H1 (cell line): ENCODE measurements at regions not wholly inside any gene's neighbourhood (a gene's known extent, or its start where the extent isn't known, plus 50 kb on each side); places are given as distances from the start of the nearest gene placed in this dataset.

ENCODE experiments used
- CTCF ChIA-PET: fragments of 300-600 bp; sonication (Branson Sonifier 250); formaldehyde crosslinking; loops from one replicate; lab custom pipeline; 2021; ENCODE audit not compliant: partially characterized antibody; lab: Charles Lee
- POLR2A ChIA-PET: fragments of 300-600 bp; sonication (Branson Sonifier 250); formaldehyde crosslinking; loops from one replicate; lab custom pipeline; 2021; ENCODE audit warnings: inconsistent platforms; ENCODE audit not compliant: partially characterized antibody; lab: Charles Lee
- DNase-seq, 2 experiments: peaks; one replicate each; pipeline versions ENCODE4 v3.0.0 to v3.0.0-alpha.2; 2010 to 2022; ENCODE audit warnings: low spot score in 2 of 2, low read depth in 1 of 2, mixed read lengths in 1 of 2
- FAIRE-seq: peaks from 2 replicates; lab custom pipeline; 2011; peaks lifted over from hg19 to GRCh38; lab: Jason Lieb, UNC
- H2AFZ ChIP-seq: 2 replicates; pipeline ENCODE4 v1.8.1; 2012; ENCODE audit warnings: low read length, inconsistent platforms
- H2AK5ac ChIP-seq: 2 replicates; pipeline ENCODE4 v1.6.1; 2013; ENCODE audit warnings: low read depth, low read length
- H2BK120ac ChIP-seq: replicated peaks from 2 replicates; pipeline ENCODE3; 2013; ENCODE audit warnings: low read depth, low read length, inconsistent platforms
- H2BK12ac ChIP-seq: 2 replicates; pipeline ENCODE4 v1.6.1; 2013; ENCODE audit warnings: low read depth, low read length
- H2BK15ac ChIP-seq: 2 replicates; pipeline ENCODE4 v1.6.1; 2013; ENCODE audit warnings: low read length
- H2BK20ac ChIP-seq: 2 replicates; pipeline ENCODE4 v1.6.1; 2013; ENCODE audit warnings: low read length
- H2BK5ac ChIP-seq: 2 replicates; pipeline ENCODE4 v1.6.1; 2013; ENCODE audit warnings: low read depth, low read length
- H3K14ac ChIP-seq: 2 replicates; pipeline ENCODE4 v1.6.1; 2013; ENCODE audit warnings: inconsistent platforms; ENCODE audit not compliant: insufficient read length
- H3K18ac ChIP-seq: 2 replicates; pipeline ENCODE4 v1.6.1; 2013; ENCODE audit warnings: low read length; ENCODE audit errors: extremely low read depth
- H3K23ac ChIP-seq: 2 replicates; pipeline ENCODE4 v1.6.1; 2013; ENCODE audit warnings: inconsistent platforms; ENCODE audit not compliant: insufficient read length
- H3K23me2 ChIP-seq: 2 replicates; pipeline ENCODE4 v1.6.1; 2013; ENCODE audit warnings: low read depth, low read length
- H3K27ac ChIP-seq: 2 replicates; pipeline ENCODE4 v1.6.1; 2011; ENCODE audit warnings: low read depth, low read length, inconsistent platforms
- H3K27me3 ChIP-seq, 4 experiments: replicated peaks in 1 of 4; 1 replicate in 1 of 4; 2 replicates in 3 of 4; pipeline versions ENCODE4 v1.6.1 to v1.8.1; 2011 to 2013; ENCODE audit warnings: low read length in 3 of 4, mild to moderate bottlenecking in 3 of 4, inconsistent platforms in 2 of 4, mixed read lengths in 2 of 4, moderate library complexity in 1 of 4; ENCODE audit not compliant: control insufficient read depth in 3 of 4, insufficient read depth in 3 of 4; ENCODE audit errors: extremely low read depth in 1 of 4
- H3K36me3 ChIP-seq, 4 experiments: 2 replicates each; pipeline versions ENCODE4 v1.6.1 to v1.8.1; 2011 to 2013; ENCODE audit warnings: mild to moderate bottlenecking in 4 of 4, low read length in 3 of 4, moderate library complexity in 2 of 4, control low read depth in 1 of 4, inconsistent platforms in 1 of 4; ENCODE audit not compliant: insufficient read depth in 4 of 4, control insufficient read depth in 2 of 4
- H3K4ac ChIP-seq: replicated peaks from 2 replicates; pipeline ENCODE3; 2013; ENCODE audit warnings: low read length, low read depth, mixed read lengths, inconsistent platforms; ENCODE audit not compliant: insufficient read length
- H3K4me1 ChIP-seq, 4 experiments: replicated peaks in 1 of 4; 1 replicate in 1 of 4; 2 replicates in 3 of 4; pipeline versions ENCODE4 v1.6.1 to v1.8.1; 2011 to 2013; ENCODE audit warnings: low read length in 3 of 4, inconsistent platforms in 2 of 4, mixed read lengths in 1 of 4; ENCODE audit not compliant: insufficient read depth in 4 of 4, control insufficient read depth in 3 of 4
- H3K4me2 ChIP-seq, 2 experiments: 2 replicates each; pipeline versions ENCODE4 v1.6.1 to v1.8.1; 2011 to 2013; ENCODE audit warnings: low read depth in 2 of 2, low read length in 2 of 2, control low read depth in 1 of 2, inconsistent platforms in 1 of 2, mild to moderate bottlenecking in 1 of 2; ENCODE audit not compliant: insufficient read depth in 1 of 2
- H3K4me3 ChIP-seq, 4 experiments: fragments of 200-600, 300-600 bp in 1 of 4; sonication (generic), shearing (Covaris generic), sonication (Bioruptor Twin) in 1 of 4; 2 replicates each; pipeline versions ENCODE4 v1.5.1 to v1.8.1; 2011 to 2016; ENCODE audit warnings: low read length in 4 of 4, low read depth in 3 of 4, control low read depth in 2 of 4, inconsistent platforms in 2 of 4, mild to moderate bottlenecking in 2 of 4, mixed read lengths in 1 of 4, moderate library complexity in 1 of 4; ENCODE audit not compliant: insufficient read depth in 2 of 4; ENCODE audit errors: extremely low read depth in 1 of 4
- H3K56ac ChIP-seq: replicated peaks from 2 replicates; pipeline ENCODE3; 2013; ENCODE audit warnings: low read depth, mild to moderate bottlenecking, mixed read lengths, low read length, inconsistent platforms; ENCODE audit not compliant: insufficient read length
- H3K79me1 ChIP-seq: 2 replicates; pipeline ENCODE4 v1.6.1; 2013; ENCODE audit warnings: low read depth, low read length, control low read depth
- H3K79me2 ChIP-seq, 2 experiments: 2 replicates each; pipeline versions ENCODE4 v1.6.1 to v1.8.1; 2012 to 2013; ENCODE audit warnings: low read length in 2 of 2, mild to moderate bottlenecking in 2 of 2, inconsistent platforms in 1 of 2; ENCODE audit not compliant: insufficient read depth in 2 of 2, control insufficient read depth in 1 of 2
- H3K9ac ChIP-seq, 4 experiments: replicated peaks in 1 of 4; 1 replicate in 1 of 4; 2 replicates in 3 of 4; pipeline versions ENCODE4 v1.6.1 to v1.8.1; 2011 to 2013; ENCODE audit warnings: low read depth in 3 of 4, low read length in 3 of 4, control low read depth in 2 of 4, mild to moderate bottlenecking in 2 of 4, moderate library complexity in 2 of 4, inconsistent platforms in 1 of 4; ENCODE audit errors: extremely low read depth in 1 of 4
- H3K9me3 ChIP-seq, 2 experiments: 2 replicates each; pipeline versions ENCODE4 v1.6.1 to v1.8.1; 2012 to 2013; ENCODE audit warnings: mild to moderate bottlenecking in 2 of 2, moderate library complexity in 2 of 2, control low read depth in 1 of 2, inconsistent platforms in 1 of 2, low read depth in 1 of 2, low read length in 1 of 2, mixed read lengths in 1 of 2; ENCODE audit not compliant: insufficient read depth in 2 of 2
- H4K20me1 ChIP-seq, 2 experiments: replicated peaks in 1 of 2; 2 replicates each; pipeline versions ENCODE3 to v1.8.1; 2011 to 2013; ENCODE audit warnings: inconsistent platforms in 2 of 2, low read length in 2 of 2, mild to moderate bottlenecking in 1 of 2; ENCODE audit not compliant: insufficient read depth in 2 of 2, control insufficient read depth in 1 of 2
- H4K5ac ChIP-seq: 2 replicates; pipeline ENCODE4 v1.6.1; 2013; ENCODE audit warnings: low read length, low read depth, mixed read lengths, inconsistent platforms; ENCODE audit not compliant: insufficient read length
- H4K8ac ChIP-seq: 2 replicates; pipeline ENCODE4 v1.8.0; 2013; ENCODE audit warnings: mild to moderate bottlenecking, moderate library complexity, low read length, inconsistent platforms; ENCODE audit not compliant: insufficient read depth; ENCODE audit errors: extremely low read depth
- H4K91ac ChIP-seq: replicated peaks from 2 replicates; pipeline ENCODE3; 2013; ENCODE audit warnings: low read length, mixed read lengths, inconsistent platforms; ENCODE audit not compliant: insufficient read length
- BRCA1 ChIP-seq: IDR thresholded peaks from 2 replicates; pipeline ENCODE4 v1.6.1; 2012; ENCODE audit warnings: low read depth, low read length, improper control_type of control experiment
- CBX8 ChIP-seq: fragments of 300-800, 300-1000 bp; sonication (generic); IDR thresholded peaks from 2 replicates; pipeline ENCODE4 v1.7.1; 2016; ENCODE audit warnings: low read depth, low read length, borderline replicate concordance
- CREB1 ChIP-seq: IDR thresholded peaks from 2 replicates; pipeline ENCODE4 v1.6.1; 2012; ENCODE audit warnings: inconsistent platforms
- EGR1 ChIP-seq: IDR thresholded peaks from 2 replicates; pipeline ENCODE4 v1.6.1; 2011; ENCODE audit warnings: low read depth, low read length, borderline replicate concordance
- GABPA ChIP-seq: IDR thresholded peaks from 2 replicates; pipeline ENCODE4 v1.6.1; 2011; ENCODE audit warnings: mild to moderate bottlenecking, low read length, moderate library complexity, borderline replicate concordance; ENCODE audit not compliant: insufficient read depth
- HDAC2 ChIP-seq, 2 experiments: fragments of 300-600 bp in 1 of 2; sonication (generic) in 1 of 2; IDR thresholded peaks; 2 replicates each; pipeline ENCODE4 v1.6.1; 2011 to 2012; ENCODE audit warnings: low read depth in 2 of 2, low read length in 2 of 2, mild to moderate bottlenecking in 2 of 2, moderate library complexity in 2 of 2, borderline replicate concordance in 1 of 2, inconsistent platforms in 1 of 2
- JUND ChIP-seq: IDR thresholded peaks from 2 replicates; pipeline ENCODE4 v1.6.1; 2011; ENCODE audit warnings: mild to moderate bottlenecking, improper control_type of control experiment, low read length
- KDM5A ChIP-seq: fragments of 200-600 bp; IDR thresholded peaks from 2 replicates; pipeline ENCODE4 v1.7.1; 2012; ENCODE audit warnings: mild to moderate bottlenecking, low read length, inconsistent platforms, mixed read lengths
- POLR2A ChIP-seq, 2 experiments: IDR thresholded peaks; 1 replicate in 1 of 2; 2 replicates in 1 of 2; pipeline ENCODE4 v1.6.1; 2011; ENCODE audit warnings: low read depth in 2 of 2, low read length in 2 of 2, mild to moderate bottlenecking in 2 of 2; ENCODE audit errors: control extremely low read depth in 1 of 2
- RFX5 ChIP-seq: IDR thresholded peaks from 2 replicates; pipeline ENCODE4 v1.6.1; 2011; ENCODE audit warnings: low read depth, low read length, improper control_type of control experiment, borderline replicate concordance
- SIN3A ChIP-seq, 2 experiments: IDR thresholded peaks in 1 of 2; conservative IDR thresholded peaks in 1 of 2; 2 replicates each; pipeline ENCODE4 v1.6.1; 2011 to 2012; ENCODE audit warnings: low read length in 2 of 2, improper control_type of control experiment in 1 of 2, low read depth in 1 of 2, mild to moderate bottlenecking in 1 of 2
- SP1 ChIP-seq: IDR thresholded peaks from 2 replicates; pipeline ENCODE4 v1.6.1; 2011; ENCODE audit warnings: low read depth, low read length
- SP4 ChIP-seq: IDR thresholded peaks from 2 replicates; pipeline ENCODE4 v1.6.1; 2012; ENCODE audit warnings: low read length, inconsistent platforms
- SUZ12 ChIP-seq: fragments of 200-600 bp; sonication (generic); IDR thresholded peaks from 2 replicates; pipeline ENCODE4 v1.6.1; 2012; ENCODE audit warnings: mild to moderate bottlenecking, inconsistent platforms, low read length, moderate library complexity, mixed read lengths
- TAF1 ChIP-seq: IDR thresholded peaks from 2 replicates; pipeline ENCODE4 v1.6.1; 2011; ENCODE audit warnings: mild to moderate bottlenecking, low read depth, low read length
- TAF7 ChIP-seq: optimal IDR thresholded peaks from 2 replicates; pipeline ENCODE3; 2011; ENCODE audit warnings: low read depth, mild to moderate bottlenecking, inconsistent platforms, low read length, moderate library complexity, borderline replicate concordance
- WGBS, 2 experiments: shearing (Covaris generic) in 1 of 2; methylation state at CpG; one replicate each; pipeline versions ENCODE4 v1.1.6 to v1.1.7; 2013 to 2015; ENCODE audit warnings: low lambda C conversion rate in 2 of 2, mixed read lengths in 2 of 2, inconsistent platforms in 1 of 2, low coverage in 1 of 2, missing lambda C conversion rate in 1 of 2; ENCODE audit not compliant: insufficient replicate concordance in 2 of 2, insufficient coverage in 1 of 2, insufficient read length in 1 of 2; ENCODE audit errors: extremely low coverage in 1 of 2, missing lambda C conversion rate in 1 of 2; 5-methylcytosine and 5-hydroxymethylcytosine counted together
- TF ChIP-seq, protein P1 (sequence below): IDR thresholded peaks from 2 replicates; pipeline ENCODE4 v1.6.1; 2012; ENCODE audit warnings: inconsistent platforms

DNA sequence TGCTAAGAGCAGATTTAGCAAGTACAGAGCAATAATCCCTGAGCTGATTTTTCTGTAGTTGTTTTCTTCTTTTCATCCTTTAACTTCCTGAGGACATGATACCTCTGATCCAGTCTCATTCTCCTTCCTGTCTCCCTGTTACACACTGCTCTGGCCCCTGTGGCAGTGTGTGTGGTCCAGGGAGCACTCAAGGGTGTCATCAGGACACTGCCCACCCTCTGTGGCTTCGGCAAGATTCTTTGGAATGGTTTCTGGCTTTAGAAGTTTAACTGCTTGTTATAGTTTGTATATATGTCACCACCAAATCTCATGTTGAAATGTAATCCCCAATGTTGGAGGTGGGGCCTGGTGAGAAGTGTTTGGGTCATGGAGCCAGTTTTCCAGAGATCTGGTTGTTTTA is 637.3 kb downstream of the BCOR start:
- Histone ChIP-seq H3K9ac (no peak overlapping the region), H3K23me2 (no peaks in the 10 kb centered on the region), H3K4me2 (no peak overlapping the region), H2BK20ac (no peak overlapping the region), H3K79me2 (no peaks in the 10 kb centered on the region), H2AK5ac (no peak overlapping the region), H4K91ac (no peak overlapping the region), H3K23ac (no peak overlapping the region), H3K27me3 (no peaks in the 10 kb centered on the region), H2BK5ac (no peak overlapping the region), H4K20me1 (no peaks in the 10 kb centered on the region), H2BK12ac (no peak overlapping the region), H3K4ac (no peak overlapping the region), H2BK15ac (no peak overlapping the region), H3K18ac (no peak overlapping the region), H2AFZ (no peak overlapping the region), H4K8ac (no peak overlapping the region), H3K36me3 (no peaks in the 10 kb centered on the region), H3K56ac (no peak overlapping the region), H3K14ac (no peak overlapping the region), H3K9me3 (no peaks in the 10 kb centered on the region), H3K4me3 (no peak overlapping the region), H4K5ac (no peak overlapping the region), H3K27ac (no peak overlapping the region), H3K4me1 (no peaks in the 10 kb centered on the region), H2BK120ac (no peak overlapping the region), H3K79me1 (no peaks in the 10 kb centered on the region)
- no peak for DNase-seq
- ChIA-PET POLR2A (no interaction called here), CTCF (no interaction called here)
- WGBS, 2 experiments, result 100% methylated on average over 1 of the region's 1 CpG; no CpG with 5 or more reads in 1 of the 2 experiments
- no peak for FAIRE-seq
- no peak for TF ChIP-seq SIN3A (conservative IDR thresholded peaks at IDR 0.05 in 1 of 2, IDR thresholded peaks at IDR 0.05 in 1 of 2; ENCODE audit: low read depth in 1 of 2, low read length in 2 of 2)
- TF ChIP-seq CBX8, result no peak
- no peak for TF ChIP-seq SP4
- no peak for TF ChIP-seq EGR1
- no peak for TF ChIP-seq SP1
- TF ChIP-seq GABPA, result no peak
- no peak for TF ChIP-seq BRCA1
- no peak for TF ChIP-seq JUND
- no peak for TF ChIP-seq TAF1
- no peak for TF ChIP-seq SUZ12
- no peak for TF ChIP-seq KDM5A
- TF ChIP-seq TAF7, result no peak
- TF ChIP-seq HDAC2 (IDR thresholded peaks at IDR 0.05; ENCODE audit: borderline replicate concordance in 1 of 2, low read depth in 2 of 2, low read length in 2 of 2), result no peak
- TF ChIP-seq CREB1, result no peak
- TF ChIP-seq, protein P1, sequence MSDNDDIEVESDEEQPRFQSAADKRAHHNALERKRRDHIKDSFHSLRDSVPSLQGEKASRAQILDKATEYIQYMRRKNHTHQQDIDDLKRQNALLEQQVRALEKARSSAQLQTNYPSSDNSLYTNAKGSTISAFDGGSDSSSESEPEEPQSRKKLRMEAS, result no peak
- no peak for TF ChIP-seq POLR2A (IDR thresholded peaks at IDR 0.05; ENCODE audit: control extremely low read depth in 1 of 2, low read depth in 2 of 2, low read length in 2 of 2)
- TF ChIP-seq RFX5, result no peak
